ENCODE measurements at regions not wholly inside any gene's neighbourhood (a gene's known extent, or its start where the extent isn't known, plus 50 kb on each side); places are given as distances from the start of the nearest gene placed in this dataset.
"Not testable (repeated sequence)": the region's sequence is repeated elsewhere in the genome, so short reads cannot be mapped to it uniquely, and the experiment has no call there.

GRCh38 chr21:35512346-35512745 lies 463.2 kb upstream of the RUNX1 start:
- DNase-seq, result no peak

- DNase-seq, result no peak
Observed at GRCh38 chr21:35511696-35512162, 462.6 kb upstream of the RUNX1 start.

GRCh38 chr21:35510957-35511695 lies 462.0 kb upstream of the RUNX1 start:
- DNase-seq, result no peak

- no peak for DNase-seq
Observed at GRCh38 chr21:35510294-35510693, 461.2 kb upstream of the RUNX1 start.

- no peak for DNase-seq
Observed at GRCh38 chr21:35509001-35509704, 460.1 kb upstream of the RUNX1 start.

GRCh38 chr21:35508139-35508888 lies 459.2 kb upstream of the RUNX1 start:
- DNase-seq, result no peak

GRCh38 chr21:35507181-35507759 lies 458.2 kb upstream of the RUNX1 start:
- no peak for DNase-seq

GRCh38 chr21:35506771-35507170 lies 457.7 kb upstream of the RUNX1 start:
- no peak for DNase-seq

- no peak for DNase-seq
Observed at GRCh38 chr21:35506352-35506751, 457.2 kb upstream of the RUNX1 start.

- no peak for DNase-seq
Observed at GRCh38 chr21:35504951-35505466, 455.9 kb upstream of the RUNX1 start.

GRCh38 chr21:35504277-35504676 lies 455.2 kb upstream of the RUNX1 start:
- DNase-seq, result no peak

- no peak for DNase-seq
Observed at GRCh38 chr21:35503671-35504070, 454.6 kb upstream of the RUNX1 start.

GRCh38 chr21:35502821-35503220 lies 453.7 kb upstream of the RUNX1 start:
- DNase-seq, result no peak

- not testable (repeated sequence) for DNase-seq
Observed at GRCh38 chr21:35497522-35497921, 448.4 kb upstream of the RUNX1 start.

GRCh38 chr21:35491920-35492678 lies 443.0 kb upstream of the RUNX1 start:
- DNase-seq, result no peak

GRCh38 chr21:35491114-35491513 lies 442.0 kb upstream of the RUNX1 start:
- DNase-seq, result no peak

GRCh38 chr21:35489389-35489980 lies 440.4 kb upstream of the RUNX1 start:
- no peak for DNase-seq

- DNase-seq, result no peak
Observed at GRCh38 chr21:35488946-35489345, 439.8 kb upstream of the RUNX1 start.

GRCh38 chr21:35485364-35485763 lies 436.3 kb upstream of the RUNX1 start:
- no peak for DNase-seq

- no peak for DNase-seq
Observed at GRCh38 chr21:35484851-35485250, 435.7 kb upstream of the RUNX1 start.

GRCh38 chr21:35484032-35484431 lies 434.9 kb upstream of the RUNX1 start:
- no peak for DNase-seq

Measured in effector CD8-positive, alpha-beta T cell (primary cell).